ENCODE measurements at regions not wholly inside any gene's neighbourhood (a gene's known extent, or its start where the extent isn't known, plus 50 kb on each side); places are given as distances from the start of the nearest gene placed in this dataset.

DNA sequence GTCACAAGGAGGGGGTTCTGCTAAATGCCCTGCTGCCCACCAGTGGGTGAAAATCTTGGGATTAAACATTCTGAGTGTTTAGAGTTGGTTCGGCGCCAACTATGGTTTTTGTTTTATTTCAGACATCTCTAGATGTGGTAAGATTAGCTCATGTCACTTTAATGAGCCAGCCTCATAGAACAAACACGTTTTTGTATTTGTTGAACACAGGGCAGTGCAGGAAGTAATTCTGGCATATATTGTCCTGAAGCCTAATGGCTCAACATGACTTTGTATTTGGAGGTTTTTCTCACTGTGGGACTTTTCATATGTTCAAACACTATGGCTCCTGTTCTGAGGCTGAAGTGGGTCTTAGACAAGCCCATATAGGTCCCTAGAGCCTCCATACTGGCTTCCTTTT, 107.8 kb downstream of the NGF start:
- TF ChIP-seq ARNTL (CRISPR knock-in tag; IDR thresholded peaks at IDR 0.05; ENCODE audit: borderline replicate concordance, low read depth): no peak
- no peak for TF ChIP-seq ISL1 (CRISPR knock-in tag; IDR thresholded peaks at IDR 0.05)
- TF ChIP-seq RARB (CRISPR knock-in tag; IDR thresholded peaks at IDR 0.05): no peak
- TF ChIP-seq ZNF70 (CRISPR knock-in tag; IDR thresholded peaks at IDR 0.05): no peak
- TF ChIP-seq TCF4 (CRISPR knock-in tag; IDR thresholded peaks at IDR 0.05; ENCODE audit: borderline replicate concordance): no peak
- TF ChIP-seq, protein P1, sequence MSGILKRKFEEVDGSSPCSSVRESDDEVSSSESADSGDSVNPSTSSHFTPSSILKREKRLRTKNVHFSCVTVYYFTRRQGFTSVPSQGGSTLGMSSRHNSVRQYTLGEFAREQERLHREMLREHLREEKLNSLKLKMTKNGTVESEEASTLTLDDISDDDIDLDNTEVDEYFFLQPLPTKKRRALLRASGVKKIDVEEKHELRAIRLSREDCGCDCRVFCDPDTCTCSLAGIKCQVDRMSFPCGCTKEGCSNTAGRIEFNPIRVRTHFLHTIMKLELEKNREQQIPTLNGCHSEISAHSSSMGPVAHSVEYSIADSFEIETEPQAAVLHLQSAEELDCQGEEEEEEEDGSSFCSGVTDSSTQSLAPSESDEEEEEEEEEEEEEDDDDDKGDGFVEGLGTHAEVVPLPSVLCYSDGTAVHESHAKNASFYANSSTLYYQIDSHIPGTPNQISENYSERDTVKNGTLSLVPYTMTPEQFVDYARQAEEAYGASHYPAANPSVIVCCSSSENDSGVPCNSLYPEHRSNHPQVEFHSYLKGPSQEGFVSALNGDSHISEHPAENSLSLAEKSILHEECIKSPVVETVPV (CRISPR knock-in tag; IDR thresholded peaks at IDR 0.05): no peak
- no peak for TF ChIP-seq ZNF8 (CRISPR knock-in tag; IDR thresholded peaks at IDR 0.05)
- TF ChIP-seq CSDC2 (CRISPR knock-in tag; IDR thresholded peaks at IDR 0.05): no peak
- TF ChIP-seq, protein P2, sequence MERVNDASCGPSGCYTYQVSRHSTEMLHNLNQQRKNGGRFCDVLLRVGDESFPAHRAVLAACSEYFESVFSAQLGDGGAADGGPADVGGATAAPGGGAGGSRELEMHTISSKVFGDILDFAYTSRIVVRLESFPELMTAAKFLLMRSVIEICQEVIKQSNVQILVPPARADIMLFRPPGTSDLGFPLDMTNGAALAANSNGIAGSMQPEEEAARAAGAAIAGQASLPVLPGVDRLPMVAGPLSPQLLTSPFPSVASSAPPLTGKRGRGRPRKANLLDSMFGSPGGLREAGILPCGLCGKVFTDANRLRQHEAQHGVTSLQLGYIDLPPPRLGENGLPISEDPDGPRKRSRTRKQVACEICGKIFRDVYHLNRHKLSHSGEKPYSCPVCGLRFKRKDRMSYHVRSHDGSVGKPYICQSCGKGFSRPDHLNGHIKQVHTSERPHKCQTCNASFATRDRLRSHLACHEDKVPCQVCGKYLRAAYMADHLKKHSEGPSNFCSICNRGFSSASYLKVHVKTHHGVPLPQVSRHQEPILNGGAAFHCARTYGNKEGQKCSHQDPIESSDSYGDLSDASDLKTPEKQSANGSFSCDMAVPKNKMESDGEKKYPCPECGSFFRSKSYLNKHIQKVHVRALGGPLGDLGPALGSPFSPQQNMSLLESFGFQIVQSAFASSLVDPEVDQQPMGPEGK (CRISPR knock-in tag; IDR thresholded peaks at IDR 0.05; ENCODE audit: borderline replicate concordance): no peak

Measured in SK-N-SH treated with all-trans-retinoic acid at 6 μM for 48 hours (cell line).